HG02623 (cell line): ENCODE measurements at regions not wholly inside any gene's neighbourhood (a gene's known extent, or its start where the extent isn't known, plus 50 kb on each side); places are given as distances from the start of the nearest gene placed in this dataset.

Source experiments
- ATAC-seq: cut with Tn5 transposase; IDR thresholded peaks from one replicate; pipeline ENCODE4 v1.9.1; 2021; ENCODE audit warnings: moderate library complexity; ENCODE audit not compliant: unreplicated experiment

DNA sequence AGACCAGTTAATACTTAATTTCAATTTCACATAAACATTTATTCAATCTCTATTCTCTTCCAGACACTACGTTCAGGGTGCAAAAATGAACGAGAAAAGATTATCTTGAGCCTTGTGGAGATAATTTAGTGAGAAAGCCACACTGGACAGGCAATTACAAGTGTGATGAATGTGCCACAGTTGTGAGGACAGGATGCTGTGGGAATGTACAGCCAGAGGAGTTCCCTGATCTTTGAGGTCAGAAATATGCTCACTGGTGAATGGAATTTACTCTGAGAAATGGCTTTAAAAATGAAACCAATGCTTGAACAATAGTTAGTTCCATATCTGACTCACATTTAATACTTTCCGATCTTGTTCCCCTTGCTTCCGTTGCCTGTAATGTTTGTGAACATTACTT is 864.8 kb downstream of the GATA3 start:
- ATAC-seq, result no peak

DNA sequence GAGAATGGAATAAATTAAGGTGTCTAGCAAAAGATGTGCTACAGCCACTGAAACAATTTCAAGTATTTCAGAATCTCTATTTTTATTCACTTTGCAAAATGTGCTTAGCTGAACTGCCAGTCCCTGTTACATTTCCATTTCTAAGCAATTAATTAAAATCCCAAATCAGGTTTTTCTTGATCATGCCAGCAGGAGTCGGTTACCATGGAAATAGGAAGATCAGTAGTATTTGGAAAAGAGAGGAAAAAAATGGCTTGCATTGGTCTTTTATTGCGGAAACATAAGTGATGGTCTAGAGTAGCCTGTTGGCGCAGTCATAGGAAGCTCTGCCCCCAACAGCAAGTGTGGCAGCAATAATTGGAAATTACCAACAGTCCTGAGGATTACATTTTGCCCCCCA is 867.1 kb downstream of the GATA3 start:
- ATAC-seq, result no peak

GRCh38 chr10:8923096-8923495 is 868.6 kb downstream of the GATA3 start:
- ATAC-seq, result no peak

DNA sequence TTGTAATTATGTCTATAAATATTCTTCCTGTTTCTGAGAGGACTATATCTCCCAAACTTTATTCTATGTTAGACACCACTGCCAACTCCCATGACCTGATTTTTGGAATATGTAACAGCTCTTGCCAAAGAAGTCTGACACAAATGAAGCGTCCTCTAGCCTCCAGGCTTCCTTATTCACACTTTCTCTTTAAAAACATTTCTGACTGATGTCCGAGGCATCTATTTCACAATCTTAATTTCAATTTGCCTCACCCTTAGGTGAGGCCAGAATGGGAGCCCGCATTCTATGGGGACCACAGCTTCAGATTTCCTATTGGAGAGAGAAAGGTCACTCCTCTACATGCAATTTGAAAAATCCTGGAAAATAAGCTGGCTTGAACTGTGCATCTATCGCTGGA is 873.2 kb downstream of the GATA3 start:
- ATAC-seq, result no peak

- no peak for ATAC-seq
Measured at GRCh38 chr10:8946451-8946850, 892.0 kb downstream of the GATA3 start.

GRCh38 chr10:8950978-8951377 is 896.5 kb downstream of the GATA3 start:
- ATAC-seq, result no peak

GRCh38 chr10:8951440-8952089 is 897.1 kb downstream of the GATA3 start:
- no peak for ATAC-seq

- ATAC-seq, result no peak
Measured at GRCh38 chr10:8956400-8956799, 901.9 kb downstream of the GATA3 start.

DNA sequence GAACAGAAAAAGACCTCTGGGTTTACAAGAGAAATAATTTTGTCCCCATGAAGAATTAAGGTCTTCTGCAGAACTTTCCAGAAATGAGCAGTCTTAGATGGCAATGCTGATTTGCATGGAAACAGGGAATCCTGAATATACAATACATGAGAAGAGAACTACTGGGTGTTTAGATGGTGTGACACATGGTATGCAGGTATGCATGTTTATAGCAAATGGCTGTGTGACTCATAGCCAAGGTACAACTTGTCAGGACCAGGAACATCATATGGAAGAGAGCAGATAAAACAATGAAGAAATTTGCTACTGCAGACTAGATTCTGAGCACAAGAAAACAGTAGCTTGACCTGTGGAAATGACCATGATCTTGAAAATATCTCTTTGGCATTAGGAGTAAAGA is 907.8 kb downstream of the GATA3 start:
- no peak for ATAC-seq

DNA sequence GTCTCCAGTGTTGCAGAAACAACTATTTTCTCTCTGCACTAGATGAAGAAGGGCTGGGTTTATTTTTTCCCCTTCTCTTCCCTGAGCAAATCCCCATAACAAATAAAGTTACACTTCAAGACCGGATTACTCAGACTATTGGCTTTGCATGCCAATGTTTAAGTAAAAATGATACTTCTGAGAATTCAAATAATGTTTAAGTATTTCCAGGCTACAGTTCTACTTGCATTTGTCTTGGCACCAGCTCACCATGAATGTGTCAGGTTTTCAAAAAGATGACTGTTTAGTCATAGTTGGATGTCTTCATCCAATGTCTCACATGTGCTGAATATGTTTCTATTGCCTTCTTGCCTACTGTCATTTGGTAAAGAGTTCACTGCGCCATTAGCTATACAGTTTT is 912.6 kb downstream of the GATA3 start:
- no peak for ATAC-seq

GRCh38 chr10:8969853-8970252 is 915.4 kb downstream of the GATA3 start:
- ATAC-seq, result no peak

DNA sequence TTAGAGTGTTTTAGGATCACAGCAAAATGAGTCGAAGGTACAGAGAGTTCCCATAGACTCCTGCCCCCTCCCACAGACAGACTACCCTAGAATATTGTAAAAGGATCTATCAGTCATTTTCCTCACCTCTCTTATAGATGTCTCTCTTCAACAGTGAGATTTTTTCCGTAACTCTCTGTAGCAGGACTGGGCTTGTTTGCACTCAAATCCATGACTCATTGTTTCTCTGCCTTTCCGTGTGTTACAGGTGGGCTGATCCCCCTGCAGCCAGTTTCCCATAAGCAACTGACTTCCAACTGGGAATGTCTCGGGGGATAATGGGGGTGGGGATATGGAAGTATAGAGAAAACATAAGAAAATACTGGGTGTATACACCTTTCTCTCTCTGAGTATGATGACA is 921.0 kb downstream of the GATA3 start:
- no peak for ATAC-seq

GRCh38 chr10:8978100-8978499 is 923.6 kb downstream of the GATA3 start:
- no peak for ATAC-seq

- ATAC-seq, result no peak
Measured at GRCh38 chr10:8979976-8980375, 925.5 kb downstream of the GATA3 start.

DNA sequence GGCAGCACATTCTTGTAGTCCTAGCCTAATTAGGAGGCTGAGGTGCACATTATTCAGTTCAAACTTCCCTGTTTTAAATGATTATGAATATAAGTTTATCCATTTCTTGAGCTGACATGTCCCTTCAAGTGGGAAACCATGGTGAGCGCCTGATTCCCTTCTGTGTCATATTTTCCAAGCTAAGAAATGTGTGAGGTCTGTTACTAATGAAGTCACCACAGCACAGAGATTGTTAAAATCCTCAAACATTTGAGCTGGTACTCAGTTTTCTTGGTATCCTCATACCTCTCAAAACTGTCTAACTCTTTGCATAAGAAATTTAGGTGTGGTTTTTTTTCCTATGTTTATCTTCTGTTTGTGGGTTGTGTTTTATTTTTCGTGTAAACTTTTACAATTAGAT is 926.8 kb downstream of the GATA3 start:
- ATAC-seq, result no peak

DNA sequence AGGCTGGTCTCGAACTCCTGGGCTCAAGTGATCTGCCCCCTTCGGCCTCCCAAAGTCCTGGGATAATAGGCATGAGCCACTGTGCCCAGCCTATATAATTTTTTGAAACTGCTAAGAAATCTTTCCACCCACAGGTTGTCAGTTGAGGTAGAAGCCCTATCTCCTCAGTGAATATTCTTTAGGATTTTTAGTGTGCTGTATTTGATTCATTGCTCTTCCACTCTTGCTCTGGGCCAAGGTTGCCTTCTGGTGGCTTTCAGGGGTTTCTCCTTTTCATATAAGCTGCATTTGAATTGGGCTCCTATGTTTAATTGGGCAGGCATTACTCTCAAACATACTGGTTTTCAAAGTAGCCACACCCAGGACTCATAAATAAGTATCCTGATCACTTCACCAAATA is 931.2 kb downstream of the GATA3 start:
- ATAC-seq, result no peak

DNA sequence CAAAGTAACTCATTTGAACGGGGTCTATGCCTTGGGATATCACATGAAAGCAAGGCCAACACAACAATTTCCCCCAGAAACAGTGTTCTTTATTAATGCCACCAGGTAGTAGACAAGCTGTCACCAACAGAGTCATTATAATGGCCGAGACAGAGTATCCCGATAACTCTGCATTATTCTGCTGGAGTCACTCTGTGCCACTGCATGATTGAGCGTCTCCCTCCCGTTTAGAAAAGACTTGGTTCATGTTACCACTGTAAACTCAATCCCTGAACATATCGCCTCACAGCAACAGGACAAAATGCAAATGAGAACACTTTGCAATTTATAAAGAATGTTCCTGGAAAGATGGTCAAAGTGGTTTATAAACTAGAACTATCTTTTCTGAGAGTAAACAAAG is 932.5 kb downstream of the GATA3 start:
- no peak for ATAC-seq

GRCh38 chr10:8987712-8988111 is 933.2 kb downstream of the GATA3 start:
- ATAC-seq, result no peak

DNA sequence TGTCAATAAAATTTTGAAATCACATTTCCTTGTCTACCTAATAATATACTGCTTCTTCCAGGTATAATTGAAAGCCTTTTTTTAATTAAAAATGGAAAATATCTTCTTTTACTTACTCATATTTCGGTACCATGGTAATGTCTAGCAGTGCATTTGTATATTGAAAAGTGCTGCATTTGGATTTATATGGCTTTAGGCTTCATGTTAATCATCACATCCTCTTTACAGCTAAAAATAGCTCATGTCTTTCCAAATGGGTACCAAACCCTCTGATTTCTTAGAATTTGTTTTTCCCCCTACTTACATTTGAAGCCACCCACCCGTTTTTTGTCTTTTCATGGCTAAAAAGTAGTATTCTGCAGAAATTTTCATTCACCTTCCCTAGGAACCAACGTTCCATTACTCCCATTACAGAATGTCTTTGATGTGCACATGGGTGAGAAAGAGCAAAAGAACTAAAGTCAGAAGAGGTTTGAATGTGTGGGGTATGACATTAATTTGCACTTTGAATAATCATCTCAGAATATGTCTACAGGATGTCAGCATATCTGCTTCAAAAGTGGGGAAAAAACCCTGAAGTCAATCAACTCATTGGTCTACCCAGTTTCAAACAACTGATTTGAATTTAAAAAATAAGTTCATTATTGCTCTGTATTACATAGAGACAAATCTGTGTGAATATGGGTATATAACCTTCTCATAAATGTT is 935.9 kb downstream of the GATA3 start:
- ATAC-seq, result no peak

- ATAC-seq, result no peak
Measured at GRCh38 chr10:8992009-8992408, 937.5 kb downstream of the GATA3 start.

DNA sequence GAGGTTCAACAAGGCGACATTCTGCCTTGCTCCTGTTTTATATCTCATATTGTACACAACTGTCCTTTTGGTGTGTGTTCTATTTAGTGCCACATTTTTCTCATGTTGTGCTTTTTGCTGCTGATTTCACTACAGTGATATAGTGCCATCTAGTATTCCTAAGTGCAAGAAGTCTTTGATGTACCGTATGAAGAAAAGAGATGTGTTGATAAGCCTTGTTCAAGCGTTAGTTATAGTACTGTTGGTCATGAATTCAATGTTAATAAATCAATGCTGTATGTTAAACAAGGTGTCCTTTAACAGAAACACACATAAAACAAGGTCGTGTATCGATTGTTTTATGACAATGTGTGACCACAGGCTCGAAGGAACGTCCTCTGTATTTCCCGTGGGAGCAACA is 939.4 kb downstream of the GATA3 start:
- no peak for ATAC-seq

DNA sequence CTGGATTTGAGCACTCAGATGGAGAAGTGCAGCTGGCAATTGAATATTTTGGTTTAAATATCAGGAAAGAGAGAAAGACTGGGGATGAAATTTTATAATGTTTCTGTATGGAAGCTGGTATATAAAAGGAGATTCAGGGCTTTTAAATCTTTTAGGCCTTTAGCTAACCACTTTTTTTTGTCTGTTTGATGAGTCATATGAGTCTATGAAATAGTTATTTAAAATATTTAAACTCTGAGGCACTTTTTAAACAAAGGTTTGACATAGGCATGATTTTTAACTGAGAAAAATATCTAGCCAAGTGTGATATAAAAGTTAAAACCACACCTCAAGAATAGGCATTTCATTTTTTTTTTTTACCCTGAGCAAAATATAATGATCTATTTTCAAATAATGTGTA is 944.3 kb downstream of the GATA3 start:
- no peak for ATAC-seq

DNA sequence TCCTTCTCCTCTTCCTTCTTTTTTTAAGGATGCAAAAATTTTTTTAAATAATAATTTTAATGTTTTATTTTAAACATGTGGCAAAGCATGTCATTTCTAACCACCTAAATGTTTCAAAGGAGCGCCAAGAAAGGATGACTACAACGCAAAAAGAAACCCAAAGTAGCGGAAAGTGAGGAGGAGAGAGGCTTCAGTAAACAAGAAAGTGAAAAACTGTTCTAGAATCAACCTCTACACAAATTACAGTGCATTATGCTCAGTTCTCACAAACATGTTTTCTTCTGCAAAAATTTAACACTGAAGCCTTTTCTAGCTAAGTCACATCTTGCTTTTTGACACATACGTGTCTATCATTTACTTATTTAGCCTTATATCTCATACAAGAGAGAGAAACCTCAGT is 948.6 kb downstream of the GATA3 start:
- ATAC-seq, result no peak
